ENCODE measurements at regions not wholly inside any gene's neighbourhood (a gene's known extent, or its start where the extent isn't known, plus 50 kb on each side); places are given as distances from the start of the nearest gene placed in this dataset.

DNA sequence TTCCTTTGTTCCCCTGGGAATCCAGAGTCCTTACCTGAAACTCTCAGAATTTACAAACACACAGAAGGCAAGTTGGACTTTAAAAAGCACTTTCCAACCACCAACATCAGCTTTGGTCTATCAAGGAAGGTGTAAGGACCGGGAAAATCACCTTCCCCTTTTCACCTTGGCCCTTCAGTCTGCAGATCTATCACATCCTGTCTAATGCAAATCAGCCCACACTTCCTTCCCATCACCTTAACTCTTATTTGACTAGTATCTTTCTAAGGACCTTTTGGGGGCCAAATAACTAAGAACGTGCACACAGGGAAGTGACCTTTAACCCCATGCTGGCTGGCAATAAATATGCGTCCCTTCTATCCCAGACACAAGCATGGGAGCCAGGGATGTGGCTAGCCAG is 320.6 kb downstream of the ARRDC4 start:
- no peaks in the 10 kb centered on the region for H3K36me3 ChIP-seq (ENCODE audit: control insufficient read depth, insufficient read depth, low read length)
- H3K9ac ChIP-seq (ENCODE audit: insufficient read depth in 1 of 2, low read depth in 2 of 2, low read length in 2 of 2), result no peak overlapping the region
- H3K9me3 ChIP-seq (replicated peaks; ENCODE audit: control insufficient read depth, insufficient read depth, low read depth, low read length), result no peaks in the 10 kb centered on the region
- no peaks in the 10 kb centered on the region for H4K20me1 ChIP-seq (replicated peaks; ENCODE audit: control insufficient read depth, insufficient read depth, low read length)
- ChIA-PET CTCF (ENCODE audit: low intra/inter-chr PET ratio) (no interaction called here), POLR2A (interaction anchor here (1.3 kb wide), 1 partner anchor 9 kb away, joined by 3 read pairs; no protein-coding TSS in a partner anchor)
- 5% methylated on average over 3 of the region's 3 CpGs for WGBS (ENCODE audit: insufficient coverage, low coverage, missing lambda C conversion rate)
- DNase-seq (ENCODE audit: extremely low read depth in 1 of 4, low spot score in 3 of 4), result no peak
- no peak overlapping the region for H3K27ac ChIP-seq (ENCODE audit: extremely low read depth, low read depth, low read length)
- H3K4me3 ChIP-seq, result no peak overlapping the region
- in situ Hi-C loops (cut with MboI), result loop anchor here (25.0 kb wide), 1 partner anchor 369 kb away; no protein-coding TSS in a partner anchor
- no peak overlapping the region for H3K4me2 ChIP-seq (ENCODE audit: insufficient read depth, low read length)
- no peaks in the 10 kb centered on the region for H3K9me1 ChIP-seq (ENCODE audit: control insufficient read depth, insufficient read depth, low read length)
- no TSS peak for BruUV-seq (replicated peaks)
- peaks cover 6 to 8% of the 10 kb centered on the region in 2 experiments; a peak in 3 of 5 replicates for H3K27me3 ChIP-seq (ENCODE audit: control insufficient read depth in 2 of 2, insufficient read depth in 2 of 2, low read length in 2 of 2)
- no peaks in the 10 kb centered on the region for H3K79me2 ChIP-seq (ENCODE audit: control insufficient read depth, insufficient read depth, low read length)
- no peaks in the 10 kb centered on the region for H3K4me1 ChIP-seq (replicated peaks in 1 of 2; ENCODE audit: control insufficient read depth in 2 of 2, insufficient read depth in 2 of 2, low read length in 2 of 2)
- H2AFZ ChIP-seq (ENCODE audit: low read depth, low read length), result no peak overlapping the region
- no peak for ATAC-seq
- TF ChIP-seq, protein P1, sequence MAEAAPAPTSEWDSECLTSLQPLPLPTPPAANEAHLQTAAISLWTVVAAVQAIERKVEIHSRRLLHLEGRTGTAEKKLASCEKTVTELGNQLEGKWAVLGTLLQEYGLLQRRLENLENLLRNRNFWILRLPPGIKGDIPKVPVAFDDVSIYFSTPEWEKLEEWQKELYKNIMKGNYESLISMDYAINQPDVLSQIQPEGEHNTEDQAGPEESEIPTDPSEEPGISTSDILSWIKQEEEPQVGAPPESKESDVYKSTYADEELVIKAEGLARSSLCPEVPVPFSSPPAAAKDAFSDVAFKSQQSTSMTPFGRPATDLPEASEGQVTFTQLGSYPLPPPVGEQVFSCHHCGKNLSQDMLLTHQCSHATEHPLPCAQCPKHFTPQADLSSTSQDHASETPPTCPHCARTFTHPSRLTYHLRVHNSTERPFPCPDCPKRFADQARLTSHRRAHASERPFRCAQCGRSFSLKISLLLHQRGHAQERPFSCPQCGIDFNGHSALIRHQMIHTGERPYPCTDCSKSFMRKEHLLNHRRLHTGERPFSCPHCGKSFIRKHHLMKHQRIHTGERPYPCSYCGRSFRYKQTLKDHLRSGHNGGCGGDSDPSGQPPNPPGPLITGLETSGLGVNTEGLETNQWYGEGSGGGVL (CRISPR knock-in tag; IDR thresholded peaks at IDR 0.05), result no peak
- TF ChIP-seq MEF2D (tag; conservative IDR thresholded peaks at IDR 0.05; ENCODE audit: low read depth) (no peak), PCBP2 (IDR thresholded peaks at IDR 0.05; ENCODE audit: low read depth, low read length, poor library complexity, severe bottlenecking) (no peak), ZNF584 (CRISPR knock-in tag; IDR thresholded peaks at IDR 0.05; ENCODE audit: low read depth) (no peak), TAF9B (IDR thresholded peaks at IDR 0.05; ENCODE audit: partially characterized antibody) (no peak), PHF8 (IDR thresholded peaks at IDR 0.05; ENCODE audit: borderline replicate concordance, low read length) (no peak), TFAM (CRISPR knock-in tag; conservative IDR thresholded peaks at IDR 0.05) (no peak), ESRRB (CRISPR knock-in tag; IDR thresholded peaks at IDR 0.05; ENCODE audit: borderline replicate concordance) (no peak), IFI16 (CRISPR knock-in tag; IDR thresholded peaks at IDR 0.05) (no peak), HMGN3 (IDR thresholded peaks at IDR 0.05; ENCODE audit: borderline replicate concordance, extremely low read depth, insufficient read length, low read depth, low read length) (no peak), LEF1 (IDR thresholded peaks at IDR 0.05) (no peak), KAT2B (IDR thresholded peaks at IDR 0.05; ENCODE audit: low read depth, low read length) (no peak), TSC22D4 (tag; IDR thresholded peaks at IDR 0.05) (no peak)
- TF ChIP-seq, protein P2, sequence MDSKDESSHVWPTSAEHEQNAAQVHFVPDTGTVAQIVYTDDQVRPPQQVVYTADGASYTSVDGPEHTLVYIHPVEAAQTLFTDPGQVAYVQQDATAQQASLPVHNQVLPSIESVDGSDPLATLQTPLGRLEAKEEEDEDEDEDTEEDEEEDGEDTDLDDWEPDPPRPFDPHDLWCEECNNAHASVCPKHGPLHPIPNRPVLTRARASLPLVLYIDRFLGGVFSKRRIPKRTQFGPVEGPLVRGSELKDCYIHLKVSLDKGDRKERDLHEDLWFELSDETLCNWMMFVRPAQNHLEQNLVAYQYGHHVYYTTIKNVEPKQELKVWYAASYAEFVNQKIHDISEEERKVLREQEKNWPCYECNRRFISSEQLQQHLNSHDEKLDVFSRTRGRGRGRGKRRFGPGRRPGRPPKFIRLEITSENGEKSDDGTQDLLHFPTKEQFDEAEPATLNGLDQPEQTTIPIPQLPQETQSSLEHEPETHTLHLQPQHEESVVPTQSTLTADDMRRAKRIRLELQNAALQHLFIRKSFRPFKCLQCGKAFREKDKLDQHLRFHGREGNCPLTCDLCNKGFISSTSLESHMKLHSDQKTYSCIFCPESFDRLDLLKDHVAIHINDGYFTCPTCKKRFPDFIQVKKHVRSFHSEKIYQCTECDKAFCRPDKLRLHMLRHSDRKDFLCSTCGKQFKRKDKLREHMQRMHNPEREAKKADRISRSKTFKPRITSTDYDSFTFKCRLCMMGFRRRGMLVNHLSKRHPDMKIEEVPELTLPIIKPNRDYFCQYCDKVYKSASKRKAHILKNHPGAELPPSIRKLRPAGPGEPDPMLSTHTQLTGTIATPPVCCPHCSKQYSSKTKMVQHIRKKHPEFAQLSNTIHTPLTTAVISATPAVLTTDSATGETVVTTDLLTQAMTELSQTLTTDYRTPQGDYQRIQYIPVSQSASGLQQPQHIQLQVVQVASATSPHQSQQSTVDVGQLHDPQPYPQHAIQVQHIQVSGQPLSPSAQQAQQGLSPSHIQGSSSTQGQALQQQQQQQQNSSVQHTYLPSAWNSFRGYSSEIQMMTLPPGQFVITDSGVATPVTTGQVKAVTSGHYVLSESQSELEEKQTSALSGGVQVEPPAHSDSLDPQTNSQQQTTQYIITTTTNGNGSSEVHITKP (IDR thresholded peaks at IDR 0.05; ENCODE audit: partially characterized antibody), result no peak
- intact Hi-C loops (cut with micrococcal nuclease), result no loop called here
- FAIRE-seq, result no peak
